ENCODE measurements at regions not wholly inside any gene's neighbourhood (a gene's known extent, or its start where the extent isn't known, plus 50 kb on each side); places are given as distances from the start of the nearest gene placed in this dataset.

DNA sequence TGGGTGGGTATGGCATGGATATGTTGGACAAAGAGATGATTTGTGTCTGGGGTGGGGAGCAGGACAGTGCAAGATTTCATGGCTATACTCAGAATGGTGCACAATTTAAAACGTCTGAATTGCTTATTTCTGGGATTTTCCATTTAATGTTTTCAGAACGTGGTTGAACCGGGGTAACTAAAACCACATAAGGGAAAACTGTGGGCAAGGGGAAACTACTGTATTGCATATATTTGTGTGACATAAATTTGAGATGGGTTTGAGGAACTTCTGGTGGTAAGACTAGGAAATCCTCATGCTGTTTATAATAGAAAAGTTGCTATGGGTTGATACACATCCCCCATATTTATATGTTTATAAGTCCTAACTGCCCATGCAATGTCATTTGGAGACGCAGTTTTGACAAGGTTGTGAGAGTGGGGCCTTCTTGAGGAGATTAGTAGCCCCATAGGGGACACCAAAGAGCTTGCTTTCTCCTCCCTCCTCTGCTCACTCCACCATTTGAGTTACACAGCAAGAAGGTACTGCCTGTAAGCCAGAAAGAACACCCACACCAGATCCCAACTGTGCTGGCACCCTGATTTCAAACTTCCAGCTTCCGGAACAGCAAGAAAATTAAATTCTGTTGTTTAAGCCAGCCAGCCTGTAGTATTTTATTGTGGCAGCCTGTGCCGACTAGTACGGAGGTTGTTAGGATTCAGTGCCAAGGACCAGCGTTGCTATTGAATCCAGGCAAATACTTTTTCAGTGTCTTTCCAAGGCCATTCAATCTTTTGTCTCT is 2118.9 kb downstream of the MAT2B start:
- no peak for DNase-seq

GRCh38 chr5:165626161-165626560 is 2120.7 kb downstream of the MAT2B start:
- no peak for DNase-seq

DNA sequence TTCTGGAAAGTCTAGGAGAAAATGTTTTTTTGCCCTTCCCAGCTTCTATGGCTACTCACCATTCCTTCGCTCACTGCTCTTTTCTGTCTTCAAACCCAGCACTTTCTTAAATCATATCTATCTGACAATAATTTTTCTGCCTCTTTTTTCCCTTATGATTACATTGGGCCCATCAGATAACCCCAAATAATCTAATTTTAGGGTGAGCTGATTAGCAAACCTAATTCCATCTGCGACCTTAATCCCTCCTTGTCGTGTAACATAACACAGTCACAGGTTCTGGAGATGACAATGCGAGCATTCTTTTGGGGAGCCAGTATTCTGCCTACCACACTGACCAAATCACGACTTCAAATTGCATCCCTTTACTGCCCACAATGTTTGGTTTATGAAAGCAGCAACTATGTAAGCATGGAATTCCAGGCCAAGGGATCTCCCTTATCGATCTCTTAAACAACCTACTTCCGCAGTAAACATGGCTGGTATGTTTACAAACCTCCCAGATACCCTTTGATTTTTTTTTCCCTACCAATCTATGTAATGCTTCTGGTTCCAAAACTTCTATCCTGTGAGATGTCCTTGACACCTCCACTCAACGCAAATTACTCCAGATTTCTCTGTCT is 2122.2 kb downstream of the MAT2B start:
- DNase-seq = no peak

DNA sequence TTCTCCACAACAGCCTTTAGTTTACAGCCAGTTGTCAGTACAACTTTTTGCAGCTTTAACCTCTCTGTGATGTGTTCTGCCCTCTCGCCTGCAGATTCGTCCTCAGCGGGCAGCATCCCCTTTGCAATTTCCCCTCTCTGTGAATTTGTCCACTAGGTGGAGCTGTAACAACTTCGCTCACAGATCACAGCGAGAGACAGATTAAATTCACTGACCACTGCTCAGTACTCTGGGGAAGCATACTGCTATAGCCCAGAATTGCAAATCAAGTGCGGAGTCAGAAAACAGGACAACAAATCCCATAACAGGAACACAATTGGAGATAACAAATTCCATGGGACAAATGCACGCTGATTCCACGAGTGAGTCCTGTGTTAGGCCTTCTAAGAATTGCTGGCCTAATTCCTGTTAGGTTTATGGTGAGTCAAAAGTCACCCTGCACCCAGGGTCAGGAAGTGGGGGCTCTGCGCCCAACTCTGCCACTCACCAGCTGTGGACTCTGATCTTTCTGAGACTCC is 2124.9 kb downstream of the MAT2B start:
- DNase-seq = peak; percentile 45

- no peak for DNase-seq
Observed at GRCh38 chr5:165631235-165631634, 2125.8 kb downstream of the MAT2B start.

DNA sequence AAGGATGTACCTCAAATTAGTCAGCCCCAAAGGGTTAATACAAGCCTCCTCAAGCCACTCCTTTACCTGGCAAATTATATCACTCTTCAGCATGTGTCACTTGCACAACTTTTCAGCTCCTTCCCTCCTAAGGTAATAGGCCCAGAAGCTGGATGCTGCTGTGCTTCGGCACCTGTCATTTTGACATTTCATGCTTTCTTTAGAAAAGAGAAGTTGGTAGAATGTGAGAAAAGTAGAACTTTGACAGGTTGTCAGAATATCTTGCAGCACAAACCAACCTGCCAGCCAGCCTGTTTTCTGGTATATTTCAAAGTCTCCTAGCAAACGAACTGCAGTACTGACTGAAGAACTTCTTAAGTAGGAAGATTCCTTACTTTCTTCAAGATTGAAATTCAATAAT is 2136.9 kb downstream of the MAT2B start:
- no peak for DNase-seq

- DNase-seq = no peak
Observed at GRCh38 chr5:165665735-165666400, 2160.4 kb downstream of the MAT2B start.

DNA sequence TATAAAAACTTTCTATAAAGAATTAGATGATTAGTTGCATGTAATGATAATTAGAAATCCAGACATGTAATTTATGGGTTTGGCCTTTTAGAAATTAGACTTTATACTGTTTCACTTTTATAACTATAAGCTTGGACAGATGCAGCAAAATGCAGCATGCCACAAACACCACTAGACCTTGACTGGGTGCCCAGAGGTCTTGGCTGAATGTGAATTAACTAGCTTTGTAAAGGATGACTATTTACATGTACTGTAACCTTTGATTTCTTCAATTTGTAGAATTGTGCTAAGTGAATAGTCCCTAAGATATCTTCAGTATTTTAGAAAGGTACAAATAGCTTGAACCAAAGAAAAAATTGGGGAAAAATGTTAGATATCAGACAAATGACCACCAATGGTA is 2168.1 kb downstream of the MAT2B start:
- no peak for DNase-seq

- no peak for DNase-seq
Observed at GRCh38 chr5:165695796-165696195, 2190.4 kb downstream of the MAT2B start.

DNA sequence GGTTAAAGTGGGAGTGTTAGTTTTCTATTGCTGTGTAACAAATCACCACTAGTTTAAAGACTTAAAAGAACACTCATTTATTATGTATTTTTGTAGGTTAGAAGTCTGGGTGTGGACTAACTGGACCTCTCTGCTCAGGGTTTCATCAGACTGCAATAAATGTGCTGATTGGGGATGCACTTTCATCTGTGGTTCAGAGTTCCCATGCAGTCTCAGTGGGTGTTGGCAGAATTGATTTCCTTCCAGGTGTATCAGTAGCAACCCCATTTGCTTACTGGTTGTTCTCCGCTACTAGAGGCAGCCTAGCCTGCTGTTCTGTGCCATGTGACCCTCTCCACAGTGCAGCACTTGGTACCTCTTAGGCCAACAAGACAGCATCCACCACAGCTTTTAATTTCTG is 2200.5 kb downstream of the MAT2B start:
- DNase-seq = no peak

GRCh38 chr5:165712011-165712410 is 2206.6 kb downstream of the MAT2B start:
- no peak for DNase-seq

DNA sequence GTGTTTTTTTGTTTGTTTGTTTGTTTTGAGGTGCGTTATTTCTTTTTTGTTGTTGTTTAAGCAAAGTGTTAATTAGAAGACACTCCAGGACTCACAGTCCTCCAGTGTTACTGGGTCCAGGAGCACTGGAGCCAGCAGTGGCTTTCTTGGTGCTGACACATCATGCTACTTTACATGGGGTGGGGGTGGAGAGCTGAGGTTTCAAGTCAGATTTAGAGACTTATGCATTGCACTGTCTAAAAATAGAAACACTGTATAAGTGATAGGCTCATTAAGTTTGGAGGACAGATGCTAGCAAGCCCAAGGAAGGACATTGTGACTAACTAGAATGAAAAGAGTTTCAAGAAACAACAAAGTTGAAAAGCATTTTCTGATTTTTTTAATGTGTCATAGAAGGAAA is 2209.2 kb downstream of the MAT2B start:
- DNase-seq = no peak

DNA sequence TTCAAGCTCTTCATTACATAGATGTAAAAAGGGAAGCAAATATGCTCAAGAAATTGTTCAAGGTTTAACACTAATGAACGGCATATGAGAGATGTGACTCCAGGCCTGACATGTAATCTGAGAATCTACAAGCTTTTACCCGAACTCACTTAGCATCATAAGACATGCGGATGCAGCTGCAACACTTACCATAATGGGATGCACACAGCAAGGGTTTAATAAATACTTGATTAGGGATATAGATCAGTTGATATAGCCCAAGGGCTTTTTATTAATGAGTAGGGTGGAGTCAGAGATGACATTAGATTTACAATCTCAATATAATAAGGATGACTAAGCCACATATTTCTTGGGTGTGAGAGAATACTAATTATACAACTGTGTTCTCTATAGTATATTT is 2215.5 kb downstream of the MAT2B start:
- DNase-seq = no peak

- no peak for DNase-seq
Observed at GRCh38 chr5:165722401-165722800, 2217.0 kb downstream of the MAT2B start.

GRCh38 chr5:165723931-165724330 is 2218.5 kb downstream of the MAT2B start:
- no peak for DNase-seq

DNA sequence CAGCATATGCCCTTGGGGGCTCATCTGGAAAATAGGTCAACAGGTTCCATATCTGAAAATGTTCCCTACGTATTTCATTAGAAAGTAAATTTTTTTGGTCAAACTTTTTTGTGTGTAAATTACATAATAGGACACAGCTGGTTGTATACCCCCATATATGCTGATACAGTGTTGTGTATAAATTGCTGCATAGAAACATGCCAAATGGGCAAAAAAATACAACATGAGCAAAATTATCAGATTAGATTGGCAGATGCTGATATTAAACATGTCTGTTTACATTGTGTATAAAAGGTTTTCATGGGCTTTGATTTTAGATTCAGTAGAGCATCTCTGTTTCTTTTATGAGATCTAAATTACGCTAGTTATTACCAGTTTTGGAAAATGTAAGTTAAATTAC is 2223.0 kb downstream of the MAT2B start:
- no peak for DNase-seq

- no peak for DNase-seq
Observed at GRCh38 chr5:165735388-165735787, 2230.0 kb downstream of the MAT2B start.

- no peak for DNase-seq
Observed at GRCh38 chr5:165739079-165739741, 2233.8 kb downstream of the MAT2B start.

GRCh38 chr5:165757791-165758190 is 2252.4 kb downstream of the MAT2B start:
- no peak for DNase-seq

DNA sequence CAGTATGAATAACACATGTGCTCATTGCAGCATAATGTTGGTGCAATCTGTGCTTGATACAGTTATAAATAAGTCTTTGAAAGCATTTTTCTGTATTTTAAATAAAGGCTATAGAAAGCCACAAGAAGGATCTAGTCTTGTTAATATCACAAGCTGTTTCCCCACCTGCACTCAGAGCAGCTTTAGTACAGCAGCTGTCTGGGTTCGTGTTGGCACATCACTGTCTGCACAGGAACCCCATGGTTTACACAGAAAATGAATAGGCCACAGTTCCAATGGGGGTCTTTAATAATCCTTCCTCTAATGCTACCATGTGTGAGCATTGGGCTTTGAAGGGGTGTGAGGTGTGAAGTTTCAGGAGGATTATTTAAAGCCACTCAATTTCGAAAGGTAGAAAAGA is 2269.7 kb downstream of the MAT2B start:
- no peak for DNase-seq

GRCh38 chr5:165779505-165779904 is 2274.1 kb downstream of the MAT2B start:
- no peak for DNase-seq

GRCh38 chr5:165780901-165781300 is 2275.5 kb downstream of the MAT2B start:
- DNase-seq = no peak

DNA sequence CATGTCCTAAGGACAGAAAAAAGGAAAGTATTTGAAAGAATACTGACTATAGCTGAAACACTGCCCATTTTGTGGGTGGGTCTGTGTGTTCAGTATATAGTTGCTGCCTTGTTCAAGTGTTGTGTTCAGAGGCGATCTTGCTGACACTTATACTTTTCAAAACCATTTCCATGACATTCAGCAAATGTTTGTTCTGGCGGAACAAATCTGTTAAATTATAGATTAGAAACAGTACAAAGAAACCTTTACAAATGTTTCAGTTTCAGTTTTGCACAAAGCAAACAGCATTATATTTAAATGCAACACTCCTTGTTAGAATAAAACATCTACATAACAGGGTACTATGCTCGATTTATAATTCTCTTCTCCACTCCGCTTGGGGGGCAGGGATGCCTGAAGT is 2276.3 kb downstream of the MAT2B start:
- no peak for DNase-seq

All from activated CD4-positive, alpha-beta T cell treated with anti-CD3 and anti-CD28 coated beads, Interleukin-10, Interleukin-2, amounts not matched to agents 100 ng/mL and 50 ng/mL, durations not matched to agents 16 hours and 8 hours (primary cell).